ENCODE measurements at regions not wholly inside any gene's neighbourhood (a gene's known extent, or its start where the extent isn't known, plus 50 kb on each side); places are given as distances from the start of the nearest gene placed in this dataset.
"Not testable (repeated sequence)": the region's sequence is repeated elsewhere in the genome, so short reads cannot be mapped to it uniquely, and the experiment has no call there.

- Mint-ChIP-seq H3K27me3 (ENCODE audit: low read depth) (no peaks in the 10 kb centered on the region), H3K4me1 (no peaks in the 10 kb centered on the region), H3K27ac (no peak overlapping the region), H3K4me3 (no peak overlapping the region), H3K9me3 (peaks cover 5% of the 10 kb centered on the region), H3K36me3 (ENCODE audit: low read depth) (no peaks in the 10 kb centered on the region)
- no peak for TF ChIP-seq CTCF (IDR thresholded peaks at IDR 0.05; ENCODE audit: unreplicated experiment in 3 of 3)
Observed at GRCh38 chr10:32204606-32205005, 142.4 kb downstream of the EPC1 start.

GRCh38 chr10:32199714-32200394 is 143.6 kb upstream of the KIF5B start:
- Mint-ChIP-seq H3K4me3 (no peak overlapping the region), H3K27ac (peak overlapping the region in 1 of 3 experiments; percentile 10), H3K36me3 (ENCODE audit: low read depth) (no peaks in the 10 kb centered on the region), H3K9me3 (peaks cover 5% of the 10 kb centered on the region), H3K27me3 (ENCODE audit: low read depth) (no peaks in the 10 kb centered on the region), H3K4me1 (no peaks in the 10 kb centered on the region)
- no peak for TF ChIP-seq CTCF (IDR thresholded peaks at IDR 0.05; ENCODE audit: unreplicated experiment in 3 of 3)

- Mint-ChIP-seq H3K27ac (no peak overlapping the region), H3K4me3 (no peak overlapping the region), H3K9me3 (peaks cover 5% of the 10 kb centered on the region), H3K36me3 (ENCODE audit: low read depth) (no peaks in the 10 kb centered on the region), H3K4me1 (no peaks in the 10 kb centered on the region), H3K27me3 (ENCODE audit: low read depth) (no peaks in the 10 kb centered on the region)
- TF ChIP-seq CTCF (IDR thresholded peaks at IDR 0.05; ENCODE audit: unreplicated experiment in 3 of 3): no peak
Observed at GRCh38 chr10:32197423-32197822, 141.2 kb upstream of the KIF5B start.

GRCh38 chr10:32190890-32191491 is 134.8 kb upstream of the KIF5B start:
- Mint-ChIP-seq H3K36me3 (ENCODE audit: low read depth) (no peaks in the 10 kb centered on the region), H3K4me3 (no peak overlapping the region), H3K4me1 (peaks cover 12% of the 10 kb centered on the region), H3K27ac (peak overlapping the region in 2 of 3 experiments; percentile 24 to 63), H3K27me3 (ENCODE audit: low read depth) (no peaks in the 10 kb centered on the region), H3K9me3 (peaks cover 5% of the 10 kb centered on the region)
- TF ChIP-seq CTCF (IDR thresholded peaks at IDR 0.05; ENCODE audit: unreplicated experiment in 3 of 3): peak; percentile 74 to 80 (median 77)

GRCh38 chr10:32189400-32190084 is 133.3 kb upstream of the KIF5B start:
- Mint-ChIP-seq H3K27ac (no peak overlapping the region), H3K9me3 (peaks cover 5% of the 10 kb centered on the region), H3K4me3 (no peak overlapping the region), H3K36me3 (ENCODE audit: low read depth) (no peaks in the 10 kb centered on the region), H3K27me3 (ENCODE audit: low read depth) (no peaks in the 10 kb centered on the region), H3K4me1 (peaks cover 12% of the 10 kb centered on the region)
- peak; percentile 11 to 26 (median 19) for TF ChIP-seq CTCF (IDR thresholded peaks at IDR 0.05; ENCODE audit: unreplicated experiment in 3 of 3)

DNA sequence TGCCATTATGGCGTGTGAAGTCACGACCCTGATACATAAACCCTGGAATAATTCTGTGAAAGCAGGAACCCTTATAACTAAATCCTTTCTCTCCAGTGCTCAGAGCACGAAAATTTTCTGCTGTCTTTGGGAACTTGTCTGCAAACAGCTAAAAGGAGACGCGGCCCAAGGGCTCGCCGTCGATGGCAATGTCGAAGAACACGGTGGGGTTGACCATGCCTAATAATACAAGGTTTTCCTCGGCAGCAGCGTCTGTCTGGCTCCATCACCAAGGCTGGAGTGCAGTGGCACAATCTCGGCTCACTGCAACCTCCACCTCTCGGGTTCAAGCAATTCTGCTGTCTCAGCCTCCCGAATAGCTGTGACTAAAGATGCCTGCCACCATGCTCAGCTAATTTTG is 132.4 kb upstream of the KIF5B start:
- not testable (repeated sequence) for H3K9me3 Mint-ChIP-seq; H3K27me3 Mint-ChIP-seq (ENCODE audit: low read depth); H3K36me3 Mint-ChIP-seq (ENCODE audit: low read depth); H3K27ac Mint-ChIP-seq; H3K4me3 Mint-ChIP-seq
- H3K4me1 Mint-ChIP-seq: peaks cover 12% of the 10 kb centered on the region

Data from nephron (organoid).